Hematopoietic multipotent progenitor cell (in vitro differentiated cells): ENCODE measurements at regions not wholly inside any gene's neighbourhood (a gene's known extent, or its start where the extent isn't known, plus 50 kb on each side); places are given as distances from the start of the nearest gene placed in this dataset.

ENCODE experiments used
- DNase-seq, 3 donors: peaks; one replicate each; pipeline ENCODE4 v3.0.0-alpha.2; 2011 to 2015; ENCODE audit warnings: low read depth in 2 of 3, low spot score in 2 of 3

GRCh38 chr1:4397196-4397595 lies 257.2 kb upstream of the AJAP1 start:
- DNase-seq: no peak

GRCh38 chr1:4402032-4402431 lies 252.4 kb upstream of the AJAP1 start:
- DNase-seq: no peak

GRCh38 chr1:4404854-4405590 lies 249.4 kb upstream of the AJAP1 start:
- DNase-seq: no peak

- no peak for DNase-seq
Observed at GRCh38 chr1:4407851-4408250, 246.6 kb upstream of the AJAP1 start.

GRCh38 chr1:4408380-4408779 lies 246.0 kb upstream of the AJAP1 start:
- no peak for DNase-seq

- no peak for DNase-seq
Observed at GRCh38 chr1:4411862-4412261, 242.5 kb upstream of the AJAP1 start.

GRCh38 chr1:4415476-4415875 lies 238.9 kb upstream of the AJAP1 start:
- DNase-seq: no peak

GRCh38 chr1:4416189-4416588 lies 238.2 kb upstream of the AJAP1 start:
- no peak for DNase-seq

- DNase-seq: no peak
Observed at GRCh38 chr1:4418021-4418420, 236.4 kb upstream of the AJAP1 start.

- peak in 1 of 3 donors; percentile 1 for DNase-seq
Observed at GRCh38 chr1:4421986-4422385, 232.4 kb upstream of the AJAP1 start.

GRCh38 chr1:4422504-4423289 lies 231.7 kb upstream of the AJAP1 start:
- DNase-seq: no peak

GRCh38 chr1:4424254-4424653 lies 230.2 kb upstream of the AJAP1 start:
- no peak for DNase-seq

GRCh38 chr1:4424766-4425165 lies 229.6 kb upstream of the AJAP1 start:
- no peak for DNase-seq

GRCh38 chr1:4425892-4426291 lies 228.5 kb upstream of the AJAP1 start:
- no peak for DNase-seq

- DNase-seq: no peak
Observed at GRCh38 chr1:4428711-4429110, 225.7 kb upstream of the AJAP1 start.

- DNase-seq: no peak
Observed at GRCh38 chr1:4430406-4431365, 223.7 kb upstream of the AJAP1 start.

GRCh38 chr1:4431491-4431890 lies 222.9 kb upstream of the AJAP1 start:
- DNase-seq: no peak

- no peak for DNase-seq
Observed at GRCh38 chr1:4433075-4433474, 221.3 kb upstream of the AJAP1 start.

- DNase-seq: no peak
Observed at GRCh38 chr1:4444086-4444485, 210.3 kb upstream of the AJAP1 start.

GRCh38 chr1:4447778-4448420 lies 206.5 kb upstream of the AJAP1 start:
- DNase-seq: no peak

- no peak for DNase-seq
Observed at GRCh38 chr1:4449972-4450371, 204.4 kb upstream of the AJAP1 start.
